ENCODE measurements at regions not wholly inside any gene's neighbourhood (a gene's known extent, or its start where the extent isn't known, plus 50 kb on each side); places are given as distances from the start of the nearest gene placed in this dataset.

DNA sequence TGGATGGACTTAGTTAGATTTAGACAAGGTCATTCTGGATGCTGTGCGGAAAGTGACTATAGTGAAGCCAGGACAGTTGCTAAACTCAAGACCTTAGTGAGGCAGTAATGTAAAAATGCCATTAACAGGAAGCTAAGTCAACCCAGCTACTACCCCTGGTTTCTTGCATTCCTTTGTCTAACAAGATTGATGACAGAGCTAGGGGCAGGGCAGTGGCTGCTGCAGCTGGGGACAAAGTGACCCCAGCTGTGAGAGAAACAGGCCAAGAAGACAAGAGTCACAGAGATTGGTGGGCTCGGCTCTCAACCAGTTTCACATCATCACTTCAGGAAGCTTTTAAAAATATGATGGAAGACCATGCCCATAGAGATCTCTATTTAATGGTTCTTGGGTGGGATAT, 110.4 kb upstream of the POU2AF2 start:
- TF ChIP-seq FOXJ3 (CRISPR knock-in tag; IDR thresholded peaks at IDR 0.05; ENCODE audit: borderline replicate concordance) (no peak), CTCF (IDR thresholded peaks at IDR 0.05) (no peak)
